HG03442 (cell line): ENCODE measurements at regions not wholly inside any gene's neighbourhood (a gene's known extent, or its start where the extent isn't known, plus 50 kb on each side); places are given as distances from the start of the nearest gene placed in this dataset.
"Not testable (repeated sequence)": the region's sequence is repeated elsewhere in the genome, so short reads cannot be mapped to it uniquely, and the experiment has no call there.

Experiments
- ATAC-seq: cut with Tn5 transposase; IDR thresholded peaks from one replicate; pipeline ENCODE4 v1.9.1; 2021; ENCODE audit warnings: mild to moderate bottlenecking, moderate library complexity; ENCODE audit not compliant: unreplicated experiment

DNA sequence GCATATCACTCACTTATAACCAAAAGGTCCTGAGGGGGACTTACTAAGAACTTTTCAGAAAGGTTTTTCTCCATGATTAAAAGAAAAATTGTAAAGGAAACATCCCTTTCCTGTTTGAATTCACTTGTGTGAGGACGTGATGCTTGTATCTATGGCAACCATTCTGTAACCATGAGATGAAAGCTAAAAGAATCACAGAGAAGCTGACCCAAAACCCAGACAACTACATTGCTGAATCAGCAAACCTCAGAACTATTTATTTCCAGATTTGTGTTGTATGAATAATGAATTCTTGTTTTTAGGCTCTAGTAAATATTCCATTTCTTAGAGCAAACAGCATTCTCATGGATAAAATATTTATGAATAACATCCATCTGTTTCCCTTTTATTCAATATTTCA lies 91.2 kb downstream of the RCHY1 start:
- no peak for ATAC-seq

DNA sequence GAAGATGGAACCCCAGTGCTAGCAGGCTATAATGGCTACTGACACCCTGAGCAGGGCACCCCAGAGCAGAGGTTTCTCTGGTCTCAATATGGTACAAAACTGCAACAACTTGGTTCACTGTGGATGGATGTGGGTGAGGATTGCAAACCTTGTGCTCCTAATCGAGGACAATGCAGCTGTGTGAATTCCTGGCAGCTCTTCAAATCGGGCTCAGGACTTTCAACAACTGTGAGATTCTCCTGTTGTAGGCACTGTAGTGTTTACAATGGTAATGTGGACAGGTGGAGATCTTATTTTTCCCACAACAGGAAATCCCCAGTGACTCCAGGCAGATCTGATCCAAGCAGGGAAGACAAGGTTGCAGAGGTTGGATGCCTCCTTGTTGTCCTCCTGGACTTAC lies 101.5 kb downstream of the RCHY1 start:
- ATAC-seq = no peak

DNA sequence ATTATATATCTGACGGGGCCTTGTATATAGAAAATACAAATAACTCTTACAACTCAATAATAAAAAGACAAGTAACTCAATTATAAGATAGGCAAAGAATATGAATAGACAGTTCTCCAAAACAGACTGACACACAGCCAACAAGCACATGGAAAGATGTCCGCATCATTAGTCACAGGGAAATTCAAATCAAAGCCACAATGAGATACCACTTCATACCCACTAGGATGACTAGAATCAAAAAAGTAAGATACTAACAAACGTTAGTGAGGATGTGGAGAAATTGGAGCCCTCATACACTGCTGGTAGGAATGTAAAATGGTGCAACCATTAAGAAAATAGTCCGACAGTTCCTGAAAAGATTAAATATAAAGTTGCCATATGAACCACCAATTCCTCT lies 115.7 kb downstream of the RCHY1 start:
- ATAC-seq = no peak

DNA sequence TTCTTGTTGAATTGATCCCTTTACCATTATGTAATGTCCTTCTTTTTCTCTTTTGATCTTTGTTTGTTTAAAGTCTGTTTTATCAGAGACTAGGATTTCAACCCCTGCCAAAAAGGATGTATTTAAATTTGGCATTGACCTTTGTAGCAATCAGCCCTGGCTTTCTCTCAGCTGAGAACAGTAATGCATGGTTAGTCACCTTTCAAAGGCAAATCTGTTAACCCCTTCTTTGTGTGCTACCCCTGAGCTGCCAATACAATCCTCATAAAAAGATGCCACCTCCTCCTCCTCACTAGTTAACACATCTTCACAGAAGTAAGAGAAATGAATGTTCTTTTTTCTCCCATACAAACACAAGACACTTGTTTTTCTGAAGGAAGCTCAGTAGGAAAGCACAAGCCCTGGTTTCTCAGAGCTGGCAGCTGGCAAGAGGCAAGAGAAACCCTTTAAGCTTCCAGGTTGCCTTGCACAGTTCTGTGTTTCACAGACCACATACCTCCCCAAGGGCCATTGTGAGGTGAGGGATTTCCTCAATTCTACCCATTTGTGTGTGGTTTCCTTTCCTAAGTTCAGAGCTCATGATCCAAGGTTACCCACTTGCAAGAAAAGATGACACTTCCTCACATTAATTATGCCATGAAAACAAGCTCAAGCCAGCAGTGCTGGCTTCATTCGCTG lies 122.6 kb downstream of the RCHY1 start:
- no peak for ATAC-seq

DNA sequence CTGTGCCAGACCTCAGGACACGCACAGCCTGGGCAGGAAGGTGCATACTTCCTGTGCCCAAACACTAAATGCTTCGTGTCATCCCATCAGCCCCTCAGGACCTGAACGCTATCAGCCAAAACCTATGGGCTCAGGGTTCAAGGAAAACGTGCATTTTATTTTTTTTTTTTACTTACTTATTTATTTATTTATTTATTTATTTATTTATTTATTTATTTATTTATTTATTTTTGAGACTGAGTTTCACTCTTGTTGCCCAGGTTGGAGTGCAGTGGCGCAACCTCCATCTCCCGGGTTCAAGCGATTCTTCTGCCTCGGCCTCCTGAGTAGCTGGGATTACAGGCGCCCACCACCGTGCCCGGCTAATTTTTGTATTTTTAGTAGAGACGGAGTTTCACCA lies 127.8 kb downstream of the RCHY1 start:
- not testable (repeated sequence) for ATAC-seq

DNA sequence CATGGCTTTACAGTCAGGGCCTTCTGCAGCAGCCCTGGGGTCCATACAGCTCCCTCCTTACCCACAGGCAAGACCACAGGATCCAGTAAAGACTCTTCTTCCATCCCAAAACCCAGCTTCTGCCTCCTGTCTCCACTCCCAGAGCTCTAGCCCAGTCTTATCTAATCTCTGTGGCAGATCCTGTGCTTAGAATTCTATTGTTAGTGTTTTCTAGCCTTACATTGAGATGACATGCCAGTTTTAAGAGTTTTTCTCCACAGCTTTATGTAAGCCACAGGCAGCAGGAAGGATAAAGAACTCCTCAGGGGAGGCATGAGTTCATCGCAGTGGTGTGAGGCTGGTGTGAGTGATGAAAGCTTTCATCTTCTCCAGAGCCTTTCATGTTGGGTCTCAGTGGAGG lies 129.1 kb downstream of the RCHY1 start:
- no peak for ATAC-seq

DNA sequence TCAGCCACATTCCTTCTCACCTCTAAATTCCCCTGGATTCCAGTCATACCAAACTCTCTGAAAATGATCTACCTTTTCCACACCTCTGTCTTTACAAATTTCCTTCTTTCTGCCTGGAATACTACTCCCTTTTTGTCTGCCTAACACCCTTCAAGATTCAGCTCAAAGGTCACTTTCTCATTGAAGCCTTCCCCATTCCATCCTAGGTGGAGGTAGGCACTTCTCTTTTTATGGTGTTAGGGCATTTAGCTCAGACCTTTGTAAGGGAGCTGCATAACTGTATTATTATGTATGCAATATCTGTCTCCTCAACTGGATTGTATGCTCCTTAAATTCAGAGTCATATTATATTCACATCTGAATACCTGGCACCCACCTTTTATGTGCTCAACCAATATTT lies 137.7 kb downstream of the RCHY1 start:
- ATAC-seq = no peak

DNA sequence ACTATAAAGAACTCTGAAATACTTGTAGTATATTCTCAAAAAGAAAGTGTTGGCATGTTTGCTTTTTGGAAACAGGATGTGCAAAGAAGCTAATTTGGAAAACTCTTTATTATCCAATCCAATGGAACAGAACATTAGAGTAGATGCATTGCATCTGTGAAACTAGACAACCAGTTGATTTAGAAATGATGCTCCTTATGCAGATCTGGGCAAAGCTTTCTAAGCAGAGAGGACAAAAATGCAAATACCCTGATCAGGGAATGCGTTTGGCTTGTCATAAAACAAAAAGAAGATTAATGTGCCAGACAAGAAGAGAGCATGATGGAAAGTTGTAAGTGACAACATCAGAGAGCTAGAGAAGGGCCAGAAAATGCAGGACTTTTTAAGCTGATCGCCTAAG lies 142.3 kb downstream of the RCHY1 start:
- no peak for ATAC-seq

DNA sequence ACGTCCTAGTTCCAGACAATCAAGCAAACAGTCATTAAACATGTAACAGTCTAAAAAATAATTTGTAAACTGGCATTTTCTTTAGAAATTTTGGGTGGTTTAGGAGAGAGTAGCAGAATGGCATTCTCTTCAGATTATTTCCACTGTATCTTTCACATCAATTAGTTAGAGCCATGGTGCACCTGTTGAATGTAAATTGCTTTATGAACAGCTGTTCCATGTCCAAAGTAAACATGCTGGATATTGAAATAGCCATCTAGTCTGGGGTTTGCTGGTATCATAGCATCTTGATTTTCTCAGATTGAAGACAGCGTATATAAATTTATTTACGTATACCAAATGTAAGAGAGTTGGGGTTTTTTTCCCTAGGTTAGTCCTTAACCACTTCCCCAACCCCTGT lies 143.6 kb downstream of the RCHY1 start:
- ATAC-seq = no peak

DNA sequence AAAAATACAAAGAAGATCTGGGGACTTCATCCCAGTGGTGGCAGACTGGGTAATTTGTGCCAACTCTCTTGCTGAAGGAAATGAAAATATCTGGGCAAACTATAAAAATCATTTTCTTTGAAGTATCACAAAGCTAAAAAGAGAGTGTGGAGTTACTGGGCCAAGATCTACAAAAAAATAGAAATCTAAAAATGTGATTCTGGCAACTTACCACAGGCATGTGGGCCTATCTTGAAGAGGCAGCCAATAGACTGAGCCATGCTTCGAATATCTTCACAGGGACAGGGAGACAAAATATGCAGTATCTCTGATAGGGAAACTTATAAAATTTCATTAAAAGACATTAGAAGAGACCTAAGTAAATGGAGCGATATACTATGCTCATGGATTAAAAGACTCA lies 168.8 kb downstream of the RCHY1 start:
- no peak for ATAC-seq

DNA sequence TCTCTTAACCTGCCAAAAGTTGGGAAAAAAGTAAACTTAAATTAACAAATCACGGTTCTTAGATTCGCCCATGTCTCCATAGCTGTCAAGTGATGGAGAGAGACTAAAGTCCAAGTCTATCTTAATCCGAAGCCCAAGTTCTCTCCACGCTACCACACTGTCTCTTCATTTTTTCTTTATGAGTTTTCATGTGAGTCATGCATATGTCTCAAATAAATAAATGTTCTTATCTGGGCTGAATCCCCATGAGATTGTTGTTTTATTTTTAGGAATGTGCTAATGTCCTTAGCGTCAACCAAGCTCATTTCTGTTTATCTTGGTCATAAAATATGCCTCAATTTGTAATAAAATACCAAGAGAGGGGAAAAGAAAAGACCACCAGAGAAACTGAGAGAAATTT lies 169.3 kb downstream of the RCHY1 start:
- no peak for ATAC-seq

DNA sequence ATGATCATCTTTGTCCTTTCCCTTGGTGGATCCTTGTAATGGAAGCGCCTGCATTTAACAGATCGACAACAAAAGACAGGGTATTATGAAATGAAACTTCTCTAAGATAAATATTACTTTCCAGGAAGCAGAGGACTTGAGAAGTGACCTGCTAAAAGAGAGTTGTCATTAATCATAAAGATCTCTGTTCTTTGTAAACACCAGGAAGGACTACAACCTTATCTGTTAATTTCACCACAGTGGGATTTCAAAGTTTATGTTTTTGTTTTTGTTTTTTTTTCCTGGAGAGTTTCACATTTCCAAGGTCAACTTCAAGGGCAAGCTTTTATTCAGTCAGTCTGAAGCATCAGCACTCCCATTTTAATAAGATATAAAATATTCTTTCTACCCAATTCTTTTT lies 170.9 kb downstream of the RCHY1 start:
- ATAC-seq = no peak

DNA sequence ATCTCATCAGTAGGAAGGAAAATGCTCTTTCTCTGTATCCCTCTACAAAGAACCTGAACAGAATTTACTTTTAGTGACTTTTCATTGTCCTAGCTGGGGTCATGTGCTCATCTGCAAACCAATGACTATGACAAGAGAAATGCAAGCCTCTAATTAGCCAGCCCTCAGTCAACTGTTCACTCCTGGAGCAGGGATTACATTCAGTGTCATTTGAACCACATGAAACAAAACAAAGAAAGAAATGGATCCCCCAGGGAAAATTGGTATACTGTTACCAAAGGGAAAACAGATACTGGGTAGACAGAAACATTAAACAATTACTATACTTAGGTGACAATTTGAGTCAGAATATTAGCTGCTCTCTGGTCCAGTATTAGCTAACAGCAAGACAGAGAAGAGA lies 173.6 kb downstream of the RCHY1 start:
- ATAC-seq = no peak

DNA sequence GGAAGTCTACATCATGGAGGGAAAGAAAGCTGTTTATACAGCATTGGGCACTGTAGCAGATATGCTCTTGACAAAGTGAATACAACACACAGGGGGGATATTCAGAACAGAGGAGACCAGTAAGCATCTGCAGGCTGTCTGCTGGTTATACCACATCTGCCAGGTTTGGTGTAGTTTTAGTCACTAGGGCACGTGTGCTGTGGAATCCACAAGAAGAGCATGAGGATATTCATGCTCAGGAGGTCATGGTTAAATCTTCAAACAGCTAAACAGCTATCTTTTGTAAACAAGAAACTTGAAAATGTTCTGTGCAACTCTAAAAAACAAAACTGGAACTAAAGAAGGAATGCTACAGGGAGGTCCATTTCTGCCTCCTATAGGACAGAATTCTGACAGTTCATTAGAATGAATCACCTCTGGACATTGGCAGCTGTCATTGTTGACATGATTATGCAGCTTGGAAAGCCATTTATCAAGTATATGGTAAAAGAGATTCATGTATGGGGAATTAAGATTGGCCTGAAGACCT lies 175.8 kb downstream of the RCHY1 start:
- no peak for ATAC-seq

DNA sequence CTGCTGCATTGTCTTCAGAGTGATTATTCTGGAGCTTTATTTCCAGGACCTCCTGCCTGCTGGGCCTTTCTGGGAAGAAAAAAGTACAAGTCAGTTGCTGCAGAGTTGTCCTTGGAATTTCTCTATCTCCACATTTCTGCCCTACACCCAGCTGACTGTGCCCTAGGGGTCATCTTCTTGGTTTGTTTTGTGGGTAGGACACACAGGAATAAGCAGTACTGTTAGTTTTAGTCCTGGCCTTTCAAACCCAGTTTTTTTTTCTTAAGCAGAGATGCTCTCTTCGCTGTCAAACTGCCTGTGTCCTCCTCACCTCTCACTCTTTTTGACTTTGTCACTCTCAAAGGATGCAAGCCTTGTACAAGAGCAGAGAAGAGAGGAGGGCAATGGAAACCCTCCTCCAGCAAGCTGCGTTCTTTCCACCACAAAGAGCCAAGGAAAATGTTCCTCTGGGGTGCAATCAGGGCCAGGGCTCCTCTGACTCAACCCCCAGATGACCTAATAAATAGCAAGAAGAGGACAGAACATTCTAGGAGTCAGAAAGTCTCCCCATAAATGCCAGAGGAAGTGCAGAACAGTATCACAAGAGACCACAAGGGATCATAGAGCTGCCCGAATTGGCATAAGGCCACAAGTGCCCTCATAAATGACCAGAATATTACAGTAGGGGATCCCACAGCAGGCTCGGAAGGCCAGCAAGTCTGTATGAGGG lies 186.2 kb downstream of the RCHY1 start:
- no peak for ATAC-seq

DNA sequence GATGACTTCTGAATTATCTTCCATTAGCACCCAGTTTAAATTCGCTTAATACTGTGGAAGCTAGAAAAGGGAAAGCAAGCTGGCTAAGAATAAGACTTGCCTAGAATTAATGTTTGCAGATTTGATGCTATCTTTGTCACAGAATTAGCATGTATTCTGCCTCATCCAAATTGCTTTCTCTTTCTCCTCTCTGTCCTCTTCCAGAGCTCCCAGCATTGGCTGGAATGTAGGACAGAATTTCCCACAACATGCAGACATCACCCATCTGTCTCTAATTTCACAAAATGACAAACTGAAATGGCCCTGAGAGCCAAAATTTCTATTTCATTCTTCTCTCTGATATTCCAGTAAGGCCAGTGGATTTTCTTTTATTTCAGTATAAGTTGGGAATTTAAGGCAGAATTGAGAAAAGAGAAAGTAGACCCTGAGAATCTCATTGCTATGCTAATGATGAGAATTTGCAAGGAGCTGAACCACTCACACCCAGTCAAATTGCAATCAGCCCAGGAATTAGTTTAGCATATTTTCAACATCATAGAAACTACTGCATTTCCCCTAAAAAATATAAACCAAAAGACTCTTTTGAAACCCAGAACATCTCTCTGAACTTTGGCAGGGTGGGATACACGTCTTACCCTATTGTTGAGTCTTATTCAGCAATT lies 188.8 kb downstream of the RCHY1 start:
- ATAC-seq = no peak

DNA sequence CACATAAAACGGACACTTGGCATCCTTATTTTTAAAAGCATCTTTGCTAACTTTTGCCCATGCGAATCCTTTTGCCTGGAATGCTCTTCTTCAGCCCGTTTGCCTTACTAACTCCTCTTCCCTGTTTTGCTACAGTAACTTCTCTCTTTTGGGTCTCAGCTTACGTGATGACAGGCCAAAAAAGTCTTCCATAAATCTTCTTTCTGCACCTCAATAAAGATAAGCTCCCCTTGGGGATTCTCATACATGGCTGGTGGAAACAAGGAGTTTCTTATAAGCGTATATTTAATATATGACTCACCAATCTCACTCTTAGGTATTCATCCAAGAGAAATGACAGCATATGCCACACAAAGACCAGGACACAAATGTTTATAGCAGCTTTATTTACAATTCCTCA lies 192.7 kb downstream of the RCHY1 start:
- no peak for ATAC-seq

DNA sequence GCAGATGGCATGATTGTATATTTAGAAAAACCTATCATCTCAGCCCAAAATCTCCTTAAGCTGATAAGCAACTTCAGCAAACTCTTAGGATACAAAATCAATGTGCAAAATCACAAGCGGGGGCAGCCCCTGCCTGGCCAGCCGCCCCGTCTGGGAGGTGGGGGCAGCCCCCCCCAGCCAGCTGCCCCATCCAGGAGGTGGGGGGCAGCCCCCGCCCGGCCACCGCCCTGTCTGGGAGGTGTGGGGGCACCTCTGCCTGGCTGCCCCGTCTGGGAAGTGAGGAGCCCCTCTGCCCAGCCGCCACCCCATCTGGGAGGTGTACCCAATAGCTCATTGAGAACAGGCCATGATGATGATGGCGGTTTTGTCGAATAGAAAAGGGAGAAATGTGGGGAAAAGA lies 196.6 kb downstream of the RCHY1 start:
- ATAC-seq = not testable (repeated sequence)

DNA sequence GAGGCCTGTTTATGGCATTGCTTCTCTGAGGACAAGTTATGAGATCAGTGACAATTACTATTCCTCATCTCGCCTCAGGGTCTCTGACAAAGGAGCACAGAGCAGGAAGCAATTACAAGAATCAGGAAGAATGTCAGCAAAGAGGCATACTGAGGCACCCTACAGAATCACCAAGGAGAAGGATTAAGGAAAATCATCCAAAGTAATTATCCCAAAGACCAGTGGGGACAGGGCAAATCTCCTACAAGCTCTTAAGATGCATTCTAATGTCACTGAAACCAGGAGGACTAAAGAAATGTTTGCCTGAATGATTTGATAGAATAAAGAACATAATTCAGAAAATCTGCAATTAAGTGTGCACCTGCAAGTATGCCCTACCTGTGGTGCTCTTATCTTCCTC lies 206.2 kb downstream of the RCHY1 start:
- no peak for ATAC-seq

DNA sequence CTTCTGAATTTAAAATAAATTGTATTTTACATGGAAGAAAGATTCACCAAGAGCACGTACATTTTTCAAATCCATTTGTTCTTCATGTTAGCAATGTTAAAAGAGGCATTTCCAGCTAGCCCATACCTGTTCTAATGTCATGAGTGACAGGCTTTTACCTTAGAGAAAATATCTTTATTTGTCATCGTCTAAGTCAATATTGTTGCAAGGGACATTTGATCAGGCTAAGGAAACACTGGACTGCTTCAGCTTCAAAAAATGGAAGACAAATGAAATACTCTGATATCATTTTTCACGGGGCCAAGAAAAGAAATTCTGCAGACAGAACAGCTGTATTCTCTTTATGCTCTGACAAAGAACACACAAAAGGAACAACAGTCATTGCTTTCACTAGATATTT lies 207.7 kb downstream of the RCHY1 start:
- ATAC-seq = no peak

DNA sequence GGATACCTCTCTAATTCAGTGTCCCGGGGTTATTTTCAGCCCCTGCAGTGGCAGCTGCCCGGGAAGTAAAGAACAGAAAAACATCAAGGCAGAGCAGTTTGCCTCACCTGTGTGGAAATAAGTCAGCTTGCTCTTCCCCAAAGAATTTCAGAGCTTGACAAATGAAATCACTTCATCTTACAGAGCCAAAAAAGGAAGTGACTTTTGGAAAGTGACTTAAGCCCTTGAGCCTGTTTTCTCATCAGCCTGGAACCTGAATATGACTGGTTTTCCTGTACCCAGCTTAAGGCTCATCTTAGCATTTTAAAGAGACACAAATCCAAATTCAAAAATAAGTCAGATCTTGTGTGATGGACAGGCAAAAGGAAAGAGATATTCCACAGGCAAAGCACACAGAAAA lies 211.6 kb downstream of the RCHY1 start:
- ATAC-seq = no peak

DNA sequence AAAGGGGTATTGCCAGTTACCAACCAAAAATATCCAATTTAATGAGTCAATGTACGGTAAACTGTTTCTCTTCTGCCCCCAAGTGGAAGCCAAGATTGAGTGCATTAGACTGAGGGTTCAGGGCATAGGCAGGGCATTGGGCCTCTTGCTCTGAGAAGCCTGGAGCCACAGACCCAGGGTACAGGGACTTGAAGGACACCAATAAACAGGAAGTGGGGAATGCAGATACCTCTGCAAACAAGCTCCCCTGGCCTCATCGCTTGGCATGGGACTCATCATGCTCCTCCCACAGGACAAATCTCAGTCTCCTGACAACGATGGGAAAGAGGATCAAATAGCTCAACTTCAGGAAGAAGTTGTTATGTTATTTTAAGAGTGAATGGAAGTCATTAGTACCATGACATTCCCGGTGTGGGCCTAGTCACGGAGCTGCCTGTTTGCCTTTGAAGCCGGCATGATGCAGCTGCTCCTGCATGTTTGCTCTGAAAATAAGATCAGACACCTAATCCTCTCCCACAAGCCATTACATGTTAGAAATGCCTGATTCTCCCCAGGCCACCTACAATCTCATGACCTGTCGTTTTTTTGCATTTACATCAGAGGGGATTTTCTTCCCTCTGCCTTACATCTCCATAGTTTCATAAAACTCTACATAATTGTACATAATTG lies 224.2 kb downstream of the RCHY1 start:
- peak; percentile 72 for ATAC-seq
